NCI-H526 treated with DMSO at 0.1 percent for 48 hours (cell line): ENCODE measurements at regions not wholly inside any gene's neighbourhood (a gene's known extent, or its start where the extent isn't known, plus 50 kb on each side); places are given as distances from the start of the nearest gene placed in this dataset.

Experiments used
- DNase-seq: peaks from one replicate; lab custom pipeline; 2025; lab: John Stamatoyannopoulos, UW

GRCh38 chr2:30371028-30371689 is 75.9 kb upstream of the LCLAT1 start:
- no peak for DNase-seq

GRCh38 chr2:30371772-30372373 is 75.2 kb upstream of the LCLAT1 start:
- no peak for DNase-seq

DNA sequence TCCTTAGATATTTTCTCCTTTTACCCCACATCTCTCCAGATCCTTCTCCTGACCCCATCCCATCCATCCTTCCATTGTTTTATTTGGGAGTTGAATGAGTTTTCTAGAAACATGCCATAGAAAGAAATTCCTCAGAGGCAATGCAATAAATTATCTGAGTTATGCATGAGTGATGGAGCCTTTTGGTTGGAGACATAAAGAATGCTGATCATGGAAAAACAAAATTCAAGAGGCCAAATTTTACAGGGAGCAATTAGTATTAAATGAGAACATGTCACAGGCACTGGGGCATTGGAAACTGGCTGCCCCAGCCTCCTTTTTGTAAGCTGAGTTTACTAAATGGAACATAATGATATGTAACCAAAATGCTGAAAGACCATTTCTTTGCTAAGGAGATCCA is 74.2 kb upstream of the LCLAT1 start:
- DNase-seq: no peak

- DNase-seq: no peak
These were observed 73.2 kb upstream of the LCLAT1 start for GRCh38 chr2:30373881-30374302.

DNA sequence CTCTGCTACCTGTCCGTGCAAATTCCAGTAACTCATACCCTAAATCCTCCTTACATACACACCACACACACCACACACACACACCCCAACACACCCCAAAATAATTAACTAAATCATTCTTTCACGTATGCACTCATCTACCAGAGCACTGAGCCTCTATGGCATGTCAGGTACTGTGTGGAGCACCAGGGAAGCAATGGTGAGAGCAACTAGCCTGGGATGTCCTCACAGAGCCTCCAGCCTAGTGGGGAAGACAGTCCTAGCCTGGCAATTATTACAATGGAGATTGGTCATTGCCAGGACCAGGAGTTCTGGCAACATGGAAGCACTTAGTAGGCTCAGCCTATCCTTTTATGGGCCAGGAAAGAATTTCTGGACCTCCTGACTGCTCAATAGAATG is 72.7 kb upstream of the LCLAT1 start:
- no peak for DNase-seq

DNA sequence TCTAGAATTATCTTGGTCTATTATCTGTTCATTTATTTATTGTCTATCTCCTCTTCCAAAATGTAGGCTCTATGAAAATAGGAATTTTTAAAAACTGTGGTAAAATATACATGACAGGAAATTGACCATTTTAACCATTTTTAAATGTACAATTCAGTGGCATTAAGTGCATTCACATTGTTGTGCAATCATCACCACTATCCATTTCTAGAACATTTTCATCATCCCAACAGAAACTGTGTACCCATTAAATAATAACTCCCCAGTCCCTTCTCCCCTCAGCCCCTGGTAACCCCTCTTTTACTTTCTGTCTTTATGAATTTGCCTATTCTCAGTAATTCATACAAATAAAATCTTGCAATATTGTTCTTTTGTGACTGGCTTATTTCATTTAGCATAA is 71.1 kb upstream of the LCLAT1 start:
- DNase-seq: no peak

DNA sequence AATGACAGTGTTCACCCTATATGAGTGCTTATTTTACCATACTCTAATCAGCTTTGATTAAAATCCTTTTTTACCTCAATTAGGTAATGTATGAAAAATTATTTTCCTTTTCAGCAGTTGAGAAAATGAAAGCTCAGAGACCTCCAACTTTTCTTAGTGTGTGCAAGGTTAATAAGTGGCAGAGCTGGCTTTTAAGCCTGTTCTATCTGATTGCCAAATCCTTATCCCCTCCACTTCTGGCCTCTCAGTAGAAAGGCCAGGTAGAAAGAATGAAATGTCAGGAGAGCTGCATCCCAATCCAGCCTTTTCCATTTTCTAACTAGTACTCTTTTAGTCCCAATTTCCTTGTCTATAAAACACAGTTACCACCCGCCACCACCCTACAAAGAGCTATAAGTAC is 67.6 kb upstream of the LCLAT1 start:
- no peak for DNase-seq

DNA sequence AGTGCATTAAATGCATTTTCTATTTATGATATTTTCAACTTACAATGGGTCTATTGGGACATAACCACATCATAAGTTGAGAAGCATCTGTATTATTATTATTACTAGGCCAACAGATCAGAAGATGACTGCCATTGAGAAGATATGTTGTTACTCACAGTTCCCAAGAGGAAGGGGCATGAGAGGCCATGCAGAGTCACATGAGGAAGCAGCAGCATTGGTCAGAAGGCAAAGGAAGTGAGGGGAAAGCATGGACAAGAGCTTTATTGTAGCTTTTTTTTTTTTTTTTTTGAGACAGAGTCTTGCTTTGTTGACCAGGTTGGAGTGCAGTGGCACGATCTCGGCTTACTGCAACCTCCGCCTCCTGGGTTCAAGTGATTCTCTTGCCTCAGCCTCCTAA is 66.2 kb upstream of the LCLAT1 start:
- no peak for DNase-seq

DNA sequence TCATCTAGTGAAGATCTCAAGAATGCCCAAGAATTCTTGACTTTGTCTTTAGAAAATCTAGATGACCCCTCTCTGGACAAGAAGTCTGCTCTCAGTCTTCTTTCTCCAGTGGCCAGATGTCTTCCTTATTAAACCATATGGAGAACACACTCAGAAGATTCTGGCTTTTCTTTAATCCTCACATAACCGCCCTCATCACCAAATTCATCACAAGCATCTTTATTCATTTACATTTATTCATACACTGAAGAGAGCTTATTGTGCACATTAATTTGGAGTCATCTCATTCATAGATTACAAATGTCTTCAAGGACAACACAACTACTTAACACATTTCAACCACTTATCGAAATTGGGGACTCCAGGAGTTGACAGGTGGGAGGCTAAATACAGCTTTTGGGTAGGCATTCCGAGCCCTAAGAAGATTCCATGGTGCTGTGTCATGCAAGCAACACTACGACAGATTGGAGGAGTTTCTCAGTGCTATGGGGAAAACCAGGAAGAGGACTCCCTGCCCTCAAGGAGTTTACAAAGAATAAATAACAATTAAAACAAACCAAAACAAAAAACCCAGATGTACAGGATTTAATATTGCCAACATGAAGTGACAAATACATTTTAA is 64.8 kb upstream of the LCLAT1 start:
- DNase-seq: no peak

- no peak for DNase-seq
These were observed 64.1 kb upstream of the LCLAT1 start for GRCh38 chr2:30382995-30383394.

- DNase-seq: no peak
These were observed 61.7 kb upstream of the LCLAT1 start for GRCh38 chr2:30385327-30385726.

DNA sequence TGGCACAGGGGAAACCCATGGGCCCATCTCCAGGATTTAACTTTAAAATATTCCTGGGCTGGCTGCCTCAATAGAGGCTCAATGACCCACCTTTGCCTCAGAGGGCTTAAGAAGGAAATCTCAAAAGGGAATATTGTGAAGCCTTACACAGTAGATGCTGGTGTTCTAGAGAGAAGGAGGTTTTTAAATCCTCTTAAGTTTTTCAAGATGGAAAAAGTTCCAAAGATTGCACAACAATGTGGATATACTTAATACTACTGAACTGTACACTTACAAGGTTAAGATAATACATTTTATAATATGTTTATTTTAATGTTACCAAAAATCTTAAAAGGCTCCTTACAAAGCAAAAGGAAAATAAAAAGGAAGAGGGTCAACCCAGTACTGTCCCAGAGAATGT is 54.9 kb upstream of the LCLAT1 start:
- no peak for DNase-seq

- no peak for DNase-seq
These were observed 53.5 kb upstream of the LCLAT1 start for GRCh38 chr2:30393510-30393909.

DNA sequence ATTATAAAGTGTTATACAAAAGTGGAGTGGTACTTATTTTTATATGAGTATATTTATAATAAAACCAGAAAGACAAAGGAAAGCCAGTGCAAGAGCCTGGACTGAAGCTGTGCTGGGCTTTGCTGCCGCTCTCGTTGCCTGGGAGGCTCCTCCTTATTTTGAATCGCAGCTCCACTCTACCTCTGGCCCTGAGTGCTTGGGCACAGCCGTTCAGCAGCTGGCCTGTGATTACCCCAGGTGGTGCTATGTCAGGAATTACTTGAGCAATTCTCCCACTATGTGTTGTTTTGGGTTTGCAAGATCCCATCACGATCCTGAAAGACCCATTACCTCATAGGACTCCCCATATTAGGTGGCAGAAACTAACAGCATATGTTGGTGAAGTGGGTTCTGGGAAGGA is 53.0 kb upstream of the LCLAT1 start:
- DNase-seq: no peak

DNA sequence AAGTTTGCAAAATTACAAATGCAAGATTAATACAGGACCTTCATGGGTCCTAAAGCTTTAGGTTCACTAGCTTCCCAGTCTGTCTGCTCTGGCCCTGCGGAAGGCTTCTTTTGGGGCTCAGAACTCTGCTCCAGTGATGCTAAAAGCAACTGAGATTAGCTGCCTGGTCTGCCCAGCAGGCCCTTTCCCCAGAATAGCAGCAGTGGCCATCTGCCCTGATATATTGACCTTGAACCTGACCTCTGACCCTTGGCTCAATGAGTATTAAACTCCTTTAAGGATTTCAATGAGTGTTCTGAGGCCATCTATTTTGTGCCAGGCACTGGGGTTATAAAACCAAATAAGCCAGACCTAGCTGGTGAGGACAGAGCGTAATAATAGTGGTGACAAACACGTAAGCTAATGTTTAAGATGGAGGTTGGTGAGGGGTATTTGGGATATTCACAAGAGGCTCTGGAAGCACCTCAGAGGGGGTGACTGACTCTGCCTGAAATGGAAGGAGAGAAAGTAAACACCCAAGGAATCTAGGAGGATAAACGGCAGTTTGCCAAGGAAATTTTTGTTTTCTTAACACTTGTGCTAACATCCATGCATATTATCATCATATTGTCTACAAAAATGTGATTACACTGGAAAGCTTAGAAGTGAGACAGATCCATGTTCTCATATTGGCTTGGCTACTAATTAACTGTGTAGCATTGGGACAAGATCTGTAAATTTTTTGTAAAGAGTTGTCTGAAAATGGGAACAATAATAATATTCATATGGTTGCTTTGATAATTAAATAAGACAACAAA is 50.4 kb upstream of the LCLAT1 start:
- no peak for DNase-seq
